HFFc6 (cell line): ENCODE measurements at regions not wholly inside any gene's neighbourhood (a gene's known extent, or its start where the extent isn't known, plus 50 kb on each side); places are given as distances from the start of the nearest gene placed in this dataset.

Experiments
- DNase-seq: peaks from one replicate; pipeline ENCODE4 v3.0.0-alpha.2; 2018
- H3K27ac Mint-ChIP-seq: 2 replicates; pipeline ENCODE4 v1.8.0; 2020; ENCODE audit warnings: mild to moderate bottlenecking, mixed read lengths
- H3K27me3 Mint-ChIP-seq: 2 replicates; pipeline ENCODE4 v1.8.0; 2021; ENCODE audit warnings: mild to moderate bottlenecking, moderate library complexity, mixed read lengths; ENCODE audit not compliant: insufficient read depth
- H3K36me3 Mint-ChIP-seq: 2 replicates; pipeline ENCODE4 v1.8.0; 2021; ENCODE audit warnings: low read depth, mixed read lengths
- H3K4me1 Mint-ChIP-seq: 2 replicates; pipeline ENCODE4 v1.8.0; 2020; ENCODE audit warnings: low read depth, mixed read lengths
- H3K4me3 Mint-ChIP-seq: 2 replicates; pipeline ENCODE4 v1.8.0; 2020; ENCODE audit warnings: mild to moderate bottlenecking, moderate library complexity, mixed read lengths
- H3K9me3 Mint-ChIP-seq: 2 replicates; pipeline ENCODE4 v1.8.0; 2020; ENCODE audit warnings: mild to moderate bottlenecking, mixed read lengths
- CTCF ChIP-seq: fragments of 200-600 bp; sonication (generic); IDR thresholded peaks from 2 replicates; pipeline ENCODE4 v1.5.0; 2021; ENCODE audit warnings: antibody characterized with exemption, mild to moderate bottlenecking

- Mint-ChIP-seq H3K4me3 (no peak overlapping the region), H3K4me1 (no peaks in the 10 kb centered on the region), H3K9me3 (peaks cover 26% of the 10 kb centered on the region), H3K27me3 (no peaks in the 10 kb centered on the region), H3K27ac (no peak overlapping the region), H3K36me3 (no peaks in the 10 kb centered on the region)
- DNase-seq = no peak
- peak; percentile 59 for TF ChIP-seq CTCF
These were observed 317.2 kb upstream of the NFIA start for GRCh38 chr1:60765204-60765603.

- no peak for DNase-seq
- TF ChIP-seq CTCF = no peak
- Mint-ChIP-seq H3K27ac (no peak overlapping the region), H3K4me3 (no peak overlapping the region), H3K9me3 (peaks cover 29% of the 10 kb centered on the region), H3K4me1 (no peaks in the 10 kb centered on the region), H3K27me3 (no peaks in the 10 kb centered on the region), H3K36me3 (no peaks in the 10 kb centered on the region)
These were observed 317.9 kb upstream of the NFIA start for GRCh38 chr1:60764489-60764888.

GRCh38 chr1:60763741-60764140 lies 318.6 kb upstream of the NFIA start:
- no peak for DNase-seq
- no peak for TF ChIP-seq CTCF
- H3K9me3 Mint-ChIP-seq = peaks cover 34% of the 10 kb centered on the region
- no peak overlapping the region for H3K27ac Mint-ChIP-seq
- H3K4me3 Mint-ChIP-seq = no peak overlapping the region
- H3K27me3 Mint-ChIP-seq = no peaks in the 10 kb centered on the region
- H3K4me1 Mint-ChIP-seq = no peaks in the 10 kb centered on the region
- H3K36me3 Mint-ChIP-seq = no peaks in the 10 kb centered on the region

- no peak overlapping the region for H3K27ac Mint-ChIP-seq
These were observed 319.4 kb upstream of the NFIA start for GRCh38 chr1:60762911-60763310.

GRCh38 chr1:60762176-60762575 lies 320.2 kb upstream of the NFIA start:
- Mint-ChIP-seq H3K36me3 (no peaks in the 10 kb centered on the region), H3K4me1 (no peaks in the 10 kb centered on the region), H3K27ac (no peak overlapping the region), H3K27me3 (no peaks in the 10 kb centered on the region), H3K4me3 (no peak overlapping the region), H3K9me3 (peaks cover 34% of the 10 kb centered on the region)
- TF ChIP-seq CTCF = no peak
- no peak for DNase-seq

More at GRCh38 chr1:60762911-60763310, 319.4 kb upstream of the NFIA start:
- H3K36me3 Mint-ChIP-seq = no peaks in the 10 kb centered on the region
- no peak for TF ChIP-seq CTCF
- H3K9me3 Mint-ChIP-seq = peaks cover 34% of the 10 kb centered on the region
- DNase-seq = no peak
- H3K27me3 Mint-ChIP-seq = no peaks in the 10 kb centered on the region
- no peaks in the 10 kb centered on the region for H3K4me1 Mint-ChIP-seq
- H3K4me3 Mint-ChIP-seq = no peak overlapping the region

GRCh38 chr1:60759291-60759690 lies 323.1 kb upstream of the NFIA start:
- H3K4me1 Mint-ChIP-seq = no peaks in the 10 kb centered on the region
- no peak overlapping the region for H3K27ac Mint-ChIP-seq
- DNase-seq = no peak
- H3K36me3 Mint-ChIP-seq = no peaks in the 10 kb centered on the region
- no peak overlapping the region for H3K4me3 Mint-ChIP-seq
- H3K9me3 Mint-ChIP-seq = peaks cover 25% of the 10 kb centered on the region
- no peak for TF ChIP-seq CTCF
- H3K27me3 Mint-ChIP-seq = no peaks in the 10 kb centered on the region
